Upper lobe of left lung (tissue), 6 donors: ENCODE measurements at regions not wholly inside any gene's neighbourhood (a gene's known extent, or its start where the extent isn't known, plus 50 kb on each side); places are given as distances from the start of the nearest gene placed in this dataset.

Experiments
- ATAC-seq, 2 donors: fragments of 200-7000 bp; cut with Tn5 transposase; one replicate each; pipeline ENCODE4 v1.9.1; 2022; ENCODE audit warnings: mild to moderate bottlenecking in 2 of 2, moderate library complexity in 2 of 2; ENCODE audit not compliant: low FRiP score in 2 of 2
- DNase-seq, 2 donors: peaks; one replicate each; pipeline ENCODE4 v3.0.0-alpha.2; 2019 to 2020
- H3K27ac ChIP-seq, 4 donors: fragments of 200-600 bp; sonication (generic); one replicate each; pipeline ENCODE4 v1.5.1; 2016 to 2019
- H3K27me3 ChIP-seq, 4 donors: fragments of 200-600 bp; sonication (generic); one replicate each; pipeline ENCODE4 v1.5.1; 2017 to 2019
- H3K36me3 ChIP-seq, 4 donors: fragments of 200-600 bp; sonication (generic); one replicate each; pipeline ENCODE4 v1.5.1; 2016 to 2019
- H3K4me1 ChIP-seq, 4 donors: fragments of 200-600 bp; sonication (generic); one replicate each; pipeline ENCODE4 v1.5.1; 2018 to 2019
- H3K4me3 ChIP-seq, 4 donors: fragments of 200-600 bp; sonication (generic); one replicate each; pipeline ENCODE4 v1.5.1; 2017 to 2019; ENCODE audit warnings: mild to moderate bottlenecking in 2 of 4, moderate library complexity in 1 of 4
- H3K9me3 ChIP-seq, 4 donors: fragments of 200-600 bp; sonication (generic); one replicate each; pipeline ENCODE4 v1.5.1; 2018 to 2019
- EP300 ChIP-seq, 4 donors: sonication (generic); formaldehyde crosslinking; IDR thresholded peaks; one replicate each; pipeline ENCODE4 v1.5.1; 2017; ENCODE audit warnings: antibody characterized with exemption in 4 of 4, control low read depth in 2 of 4
- POLR2A ChIP-seq, 4 donors: fragments of 450-650 bp; IDR thresholded peaks; one replicate each; pipeline ENCODE4 v1.5.1; 2016 to 2017; ENCODE audit warnings: antibody characterized with exemption in 4 of 4, mild to moderate bottlenecking in 2 of 4
- POLR2AphosphoS5 ChIP-seq, 2 donors: sonication (generic); formaldehyde crosslinking; IDR thresholded peaks; one replicate each; pipeline ENCODE4 v1.5.1; 2017; ENCODE audit warnings: antibody characterized with exemption in 2 of 2
- WGBS, 2 donors: methylation state at CpG; one replicate each; pipeline ENCODE4 v1.1.5; 2017 to 2018; 5-methylcytosine and 5-hydroxymethylcytosine counted together
- TF ChIP-seq, protein P1 (sequence below), 6 experiments: fragments of 450-650 bp in 4 of 6; fragments of 200-600 bp in 2 of 6; sonication (generic) in 2 of 6; IDR thresholded peaks; one replicate each; pipeline ENCODE4 v1.5.1; 2016 to 2019; ENCODE audit warnings: antibody characterized with exemption in 6 of 6
- donor health status: DM: no; HTN: no; CAD: no; lungs with moderate emphysema.
- donor health status: DM: no; HTN: yes; CAD: no; lungs with severe emphysema.

DNA sequence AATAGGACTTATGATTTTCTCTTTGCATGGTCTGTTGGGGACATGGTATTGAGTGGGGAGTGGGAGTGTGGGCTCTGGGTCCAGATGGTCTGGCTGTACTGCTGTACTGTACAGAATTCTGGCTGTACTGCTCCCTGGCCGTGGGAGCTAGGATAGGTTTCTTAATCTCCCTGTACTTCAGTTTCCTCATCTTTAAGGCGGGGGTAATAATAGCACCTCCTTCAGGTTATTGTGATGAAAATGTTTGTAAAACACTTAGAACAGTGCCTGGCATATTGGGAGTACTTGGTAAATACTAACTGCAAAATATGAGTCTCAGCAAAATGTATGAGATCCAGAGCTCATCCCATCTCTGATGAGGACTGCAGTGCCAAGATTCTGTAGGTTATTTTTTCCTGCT lies 198.6 kb downstream of the KIF18A start:
- H3K9me3 ChIP-seq = no peaks in the 10 kb centered on the region
- ATAC-seq = no peak
- no peaks in the 10 kb centered on the region for H3K36me3 ChIP-seq
- TF ChIP-seq, protein P1, sequence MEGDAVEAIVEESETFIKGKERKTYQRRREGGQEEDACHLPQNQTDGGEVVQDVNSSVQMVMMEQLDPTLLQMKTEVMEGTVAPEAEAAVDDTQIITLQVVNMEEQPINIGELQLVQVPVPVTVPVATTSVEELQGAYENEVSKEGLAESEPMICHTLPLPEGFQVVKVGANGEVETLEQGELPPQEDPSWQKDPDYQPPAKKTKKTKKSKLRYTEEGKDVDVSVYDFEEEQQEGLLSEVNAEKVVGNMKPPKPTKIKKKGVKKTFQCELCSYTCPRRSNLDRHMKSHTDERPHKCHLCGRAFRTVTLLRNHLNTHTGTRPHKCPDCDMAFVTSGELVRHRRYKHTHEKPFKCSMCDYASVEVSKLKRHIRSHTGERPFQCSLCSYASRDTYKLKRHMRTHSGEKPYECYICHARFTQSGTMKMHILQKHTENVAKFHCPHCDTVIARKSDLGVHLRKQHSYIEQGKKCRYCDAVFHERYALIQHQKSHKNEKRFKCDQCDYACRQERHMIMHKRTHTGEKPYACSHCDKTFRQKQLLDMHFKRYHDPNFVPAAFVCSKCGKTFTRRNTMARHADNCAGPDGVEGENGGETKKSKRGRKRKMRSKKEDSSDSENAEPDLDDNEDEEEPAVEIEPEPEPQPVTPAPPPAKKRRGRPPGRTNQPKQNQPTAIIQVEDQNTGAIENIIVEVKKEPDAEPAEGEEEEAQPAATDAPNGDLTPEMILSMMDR (IDR thresholded peaks at IDR 0.05) = no peak
- TF ChIP-seq POLR2A (IDR thresholded peaks at IDR 0.05) (no peak), POLR2AphosphoS5 (IDR thresholded peaks at IDR 0.05) (no peak), EP300 (IDR thresholded peaks at IDR 0.05) (no peak)
- H3K4me1 ChIP-seq = no peaks in the 10 kb centered on the region
- no peak overlapping the region for H3K4me3 ChIP-seq
- no peak overlapping the region for H3K27ac ChIP-seq
- DNase-seq = no peak
- WGBS, 2 donors = 75 to 81% methylated on average over 2 of the region's 2 CpGs
- H3K27me3 ChIP-seq = no peaks in the 10 kb centered on the region

DNA sequence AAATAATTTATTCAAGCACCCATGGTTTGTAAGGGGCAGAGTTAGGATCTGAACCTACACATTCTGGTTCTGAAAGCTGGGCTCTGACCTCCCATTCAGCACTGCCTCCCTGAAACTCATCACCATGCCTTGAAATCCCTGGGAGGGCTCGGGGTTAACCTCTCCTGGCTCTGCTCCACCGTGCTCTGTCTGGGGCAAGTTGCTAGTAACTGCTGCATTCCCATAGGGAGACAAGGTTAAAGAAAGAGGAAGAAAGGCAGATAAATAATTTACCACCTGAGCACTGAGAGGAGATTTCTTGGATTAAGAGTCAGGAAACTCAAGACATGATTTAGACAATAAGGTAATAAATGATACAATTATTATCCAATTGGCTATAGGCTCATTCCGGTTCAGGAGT lies 199.3 kb downstream of the KIF18A start:
- Histone ChIP-seq H3K9me3 (no peaks in the 10 kb centered on the region), H3K36me3 (no peaks in the 10 kb centered on the region), H3K4me1 (no peaks in the 10 kb centered on the region), H3K27me3 (no peaks in the 10 kb centered on the region), H3K27ac (no peak overlapping the region), H3K4me3 (no peak overlapping the region)
- TF ChIP-seq, protein P1 (IDR thresholded peaks at IDR 0.05) = no peak
- no peak for TF ChIP-seq POLR2AphosphoS5 (IDR thresholded peaks at IDR 0.05)
- no peak for TF ChIP-seq POLR2A (IDR thresholded peaks at IDR 0.05)
- no peak for TF ChIP-seq EP300 (IDR thresholded peaks at IDR 0.05)
- WGBS, 2 donors = 51 to 65% methylated on average over 3 of the region's 3 CpGs
- no peak for ATAC-seq
- no peak for DNase-seq

DNA sequence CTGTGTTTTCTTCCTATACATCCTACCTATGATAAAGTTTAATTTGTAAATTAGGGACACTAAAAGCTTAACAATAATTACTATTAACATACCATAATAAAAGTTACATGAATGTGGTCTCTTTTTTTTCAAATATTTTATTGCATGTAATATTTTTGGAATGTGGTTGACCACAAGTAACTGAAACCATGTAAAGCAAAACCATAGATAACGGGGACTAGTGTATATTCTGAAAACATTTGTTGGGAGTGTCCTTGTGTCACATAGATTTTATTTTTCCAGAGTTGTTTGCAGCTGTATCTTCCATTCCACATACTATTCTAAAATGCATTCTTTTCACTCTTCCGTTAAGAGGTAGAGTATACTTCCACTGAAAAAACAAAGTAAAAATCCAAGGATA lies 200.4 kb downstream of the KIF18A start:
- ATAC-seq = no peak
- Histone ChIP-seq H3K4me1 (no peaks in the 10 kb centered on the region), H3K4me3 (no peak overlapping the region), H3K36me3 (no peaks in the 10 kb centered on the region), H3K9me3 (no peaks in the 10 kb centered on the region), H3K27me3 (no peaks in the 10 kb centered on the region), H3K27ac (no peak overlapping the region)
- DNase-seq = no peak
- TF ChIP-seq EP300 (IDR thresholded peaks at IDR 0.05) = no peak
- no peak for TF ChIP-seq POLR2A (IDR thresholded peaks at IDR 0.05)
- TF ChIP-seq, protein P1 (IDR thresholded peaks at IDR 0.05) = no peak
- no peak for TF ChIP-seq POLR2AphosphoS5 (IDR thresholded peaks at IDR 0.05)
- WGBS, 2 donors = 76 to 79% methylated on average over 2 of the region's 2 CpGs

DNA sequence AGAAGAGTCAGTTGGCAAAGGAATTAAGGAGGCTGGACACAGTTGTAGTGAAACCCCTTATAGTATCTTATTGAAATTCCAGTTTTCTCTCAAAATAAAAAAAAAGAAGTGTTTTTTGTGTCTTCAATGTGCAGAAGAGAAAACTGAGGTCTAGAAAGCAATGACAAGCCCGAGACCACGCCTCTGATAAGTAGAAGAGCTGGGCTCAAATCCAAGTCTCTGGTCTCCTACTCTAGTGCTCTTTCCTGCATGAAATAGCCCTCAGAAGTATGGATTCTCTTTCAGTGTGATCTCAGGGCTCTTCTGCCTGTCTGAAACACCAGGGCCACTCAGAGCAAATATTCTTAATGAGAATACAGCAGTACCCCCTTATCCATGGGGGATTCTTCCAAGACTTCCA lies 200.9 kb downstream of the KIF18A start:
- no peak overlapping the region for H3K4me3 ChIP-seq
- TF ChIP-seq POLR2AphosphoS5 (IDR thresholded peaks at IDR 0.05) = no peak
- TF ChIP-seq POLR2A (IDR thresholded peaks at IDR 0.05) = no peak
- no peak for TF ChIP-seq EP300 (IDR thresholded peaks at IDR 0.05)
- TF ChIP-seq, protein P1 (IDR thresholded peaks at IDR 0.05) = no peak
- ATAC-seq (no peak), DNase-seq (no peak)
- no peaks in the 10 kb centered on the region for H3K27me3 ChIP-seq
- no peaks in the 10 kb centered on the region for H3K4me1 ChIP-seq
- no peak overlapping the region for H3K27ac ChIP-seq
- WGBS, 2 donors = 41 to 49% methylated on average over 2 of the region's 2 CpGs
- H3K9me3 ChIP-seq = no peaks in the 10 kb centered on the region
- no peaks in the 10 kb centered on the region for H3K36me3 ChIP-seq

DNA sequence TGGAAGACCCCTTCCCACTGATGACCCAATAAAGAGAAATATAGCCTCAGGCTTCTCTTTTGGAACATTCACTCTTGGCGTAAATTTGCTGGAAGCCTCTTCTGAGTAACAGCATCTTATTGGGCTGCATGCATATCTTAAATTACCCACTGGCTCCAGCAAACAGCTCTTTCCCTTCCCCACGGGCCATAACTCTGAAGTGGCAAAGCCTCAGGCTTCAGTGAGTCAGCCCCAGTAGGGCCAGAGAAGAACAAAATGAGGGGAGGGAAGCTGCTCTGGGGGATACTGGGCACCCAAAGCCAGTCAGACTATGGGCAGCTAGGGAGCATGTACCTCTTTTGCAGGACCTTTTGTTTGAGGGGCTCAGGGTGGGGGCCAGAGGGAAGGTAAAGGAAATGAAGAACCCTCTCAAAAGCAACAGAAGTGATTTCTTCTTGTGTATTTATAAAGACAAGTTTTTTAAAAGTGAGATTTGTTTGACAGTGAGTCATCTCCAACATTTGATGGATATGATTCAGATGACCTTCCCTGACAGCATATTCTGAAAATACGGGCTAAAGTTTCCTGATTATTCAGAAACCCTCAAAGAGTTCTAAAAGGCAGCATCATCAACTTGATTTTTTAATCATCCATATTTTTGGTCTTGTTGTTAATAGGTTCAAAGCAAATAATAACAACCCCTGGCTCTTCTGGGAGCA lies 203.4 kb downstream of the KIF18A start:
- Histone ChIP-seq H3K4me3 (no peak overlapping the region), H3K27ac (no peak overlapping the region), H3K9me3 (no peaks in the 10 kb centered on the region), H3K36me3 (no peaks in the 10 kb centered on the region), H3K4me1 (no peaks in the 10 kb centered on the region), H3K27me3 (no peaks in the 10 kb centered on the region)
- 61 to 86% methylated on average over 3 of the region's 3 CpGs for WGBS, 2 donors
- DNase-seq (no peak), ATAC-seq (no peak)
- TF ChIP-seq POLR2A (IDR thresholded peaks at IDR 0.05) (no peak), POLR2AphosphoS5 (IDR thresholded peaks at IDR 0.05) (no peak)
